ENCODE measurements at regions not wholly inside any gene's neighbourhood (a gene's known extent, or its start where the extent isn't known, plus 50 kb on each side); places are given as distances from the start of the nearest gene placed in this dataset.

GRCh38 chr4:100898844-100899243 is 381.0 kb upstream of the EMCN start:
- H2BK15ac ChIP-seq (ENCODE audit: low read depth, low read length), result no peak overlapping the region
- no peak overlapping the region for H3K56ac ChIP-seq (ENCODE audit: insufficient read length, low read depth, low read length)
- no peak overlapping the region for H2AK5ac ChIP-seq (ENCODE audit: insufficient read length, low read length)
- H4K5ac ChIP-seq (ENCODE audit: insufficient read length, low read depth, low read length), result no peak overlapping the region
- no peak overlapping the region for H2AFZ ChIP-seq (ENCODE audit: low read length)
- H3K4ac ChIP-seq (ENCODE audit: low read depth, low read length), result no peak overlapping the region
- H3K23ac ChIP-seq (ENCODE audit: insufficient read length, low read depth, low read length), result no peak overlapping the region
- no peaks in the 10 kb centered on the region for H3K79me2 ChIP-seq (ENCODE audit: insufficient read depth, low read length)
- H3K4me2 ChIP-seq (ENCODE audit: insufficient read depth, insufficient read length, low read length), result no peak overlapping the region
- H2BK20ac ChIP-seq (ENCODE audit: low read depth, low read length, poor library complexity, severe bottlenecking), result no peak overlapping the region
- H3T11ph ChIP-seq (ENCODE audit: low read length), result no peak overlapping the region
- H4K91ac ChIP-seq (ENCODE audit: insufficient read length, low read depth, low read length), result no peak overlapping the region
- H2BK5ac ChIP-seq (ENCODE audit: insufficient read length, low read length), result no peak overlapping the region
- H3K14ac ChIP-seq (ENCODE audit: insufficient read depth, low read length), result no peak overlapping the region
- DNase-seq, result no peak
- no peak overlapping the region for H2BK12ac ChIP-seq (ENCODE audit: insufficient read length, low read depth, low read length)
- no peak overlapping the region for H3K18ac ChIP-seq (ENCODE audit: insufficient read length, low read depth, low read length)
- Mint-ChIP-seq H3K36me3 (ENCODE audit: insufficient read depth in 1 of 3, low read depth in 3 of 3) (no peaks in the 10 kb centered on the region; a peak in 1 of 7 replicates), H3K4me3 (no peak overlapping the region), H3K27me3 (ENCODE audit: low read depth) (no peaks in the 10 kb centered on the region), H3K4me1 (no peaks in the 10 kb centered on the region), H3K9me3 (no peaks in the 10 kb centered on the region), H3K27ac (no peak overlapping the region)
- H2BK120ac ChIP-seq (ENCODE audit: low read depth, low read length, poor library complexity, severe bottlenecking), result no peak overlapping the region
- no peak overlapping the region for H3K9ac ChIP-seq (ENCODE audit: extremely low read depth, insufficient read length, low read length)
- no peaks in the 10 kb centered on the region for H3K9me3 ChIP-seq (ENCODE audit: control insufficient read depth, low read depth, low read length)
- no peak overlapping the region for H3K27ac ChIP-seq (ENCODE audit: insufficient read length, low read depth, low read length)
- H4K8ac ChIP-seq (replicated peaks; ENCODE audit: insufficient read length, low read depth, low read length), result no peak overlapping the region
- no peaks in the 10 kb centered on the region for H4K20me1 ChIP-seq (ENCODE audit: control insufficient read depth, insufficient read depth, insufficient read length)
- no peaks in the 10 kb centered on the region for H3K23me2 ChIP-seq (ENCODE audit: insufficient read length, low read depth, low read length, poor library complexity, severe bottlenecking)
- H3K4me1 ChIP-seq (ENCODE audit: insufficient read depth, low read length), result no peaks in the 10 kb centered on the region
- no peaks in the 10 kb centered on the region for H3K79me1 ChIP-seq (ENCODE audit: insufficient read depth, low read depth, low read length, poor library complexity, severe bottlenecking)
- TF ChIP-seq CTCF (conservative IDR thresholded peaks at IDR 0.05), result no peak
- H3K27me3 ChIP-seq (ENCODE audit: insufficient read depth, low read length), result no peaks in the 10 kb centered on the region

Measured in H9 (cell line).